GM12878 (cell line): ENCODE measurements at regions not wholly inside any gene's neighbourhood (a gene's known extent, or its start where the extent isn't known, plus 50 kb on each side); places are given as distances from the start of the nearest gene placed in this dataset.

Experiments
- ATAC-seq: fragments of 200-7000 bp; cut with Tn5 transposase; 3 replicates; pipeline ENCODE4 v1.9.1; 2020; ENCODE audit warnings: mild to moderate bottlenecking, moderate library complexity
- BruUV-seq: library from RNA; stranded (reverse); fragments of 400-500 nt; replicated peaks from 2 replicates; lab custom pipeline; 2021; lab: Mats Ljungman, UMichigan
- CTCF ChIA-PET: fragments of 300-600 bp; sonication (Branson Sonifier 250); formaldehyde crosslinking; extraction: SDS; loops from one replicate; lab custom pipeline; 2021; ENCODE audit warnings: inconsistent platforms; lab: Yijun Ruan, JAX
- POLR2A ChIA-PET: fragments of 350-600 bp; formaldehyde crosslinking; extraction: SDS; loops from one replicate; lab custom pipeline; 2021; ENCODE audit warnings: inconsistent platforms; lab: Charles Lee
- RAD21 ChIA-PET: fragments of 300-600 bp; sonication (Branson Sonifier 250); formaldehyde crosslinking; loops from one replicate; lab custom pipeline; 2023; ENCODE audit warnings: antibody characterized with exemption; ENCODE audit not compliant: unreplicated experiment; lab: Charles Lee
- SMC1A ChIA-PET: fragments of 300-600 bp; sonication (Branson Sonifier 250); formaldehyde crosslinking; loops from one replicate; lab custom pipeline; 2023; ENCODE audit not compliant: unreplicated experiment, uncharacterized antibody; lab: Charles Lee
- DNase-seq: peaks from one replicate; pipeline ENCODE4 v3.0.0-alpha.2; 2011; ENCODE audit warnings: low read depth, low spot score
- FAIRE-seq: peaks from 3 replicates; lab custom pipeline; 2011; peaks lifted over from hg19 to GRCh38; lab: Jason Lieb, UNC
- H2AFZ ChIP-seq: 2 replicates; pipeline ENCODE4 v1.6.0; 2011; ENCODE audit warnings: low read depth, low read length, control low read depth; ENCODE audit not compliant: control insufficient read depth
- H3K27ac ChIP-seq: 2 replicates; pipeline ENCODE4 v1.5.1; 2011; ENCODE audit warnings: control low read depth; ENCODE audit not compliant: control insufficient read depth, insufficient read depth
- H3K27me3 ChIP-seq, 2 experiments: replicated peaks in 1 of 2; 2 replicates each; pipeline versions ENCODE4 v1.6.0 to v1.6.1; 2011; ENCODE audit warnings: low read length in 1 of 2; ENCODE audit not compliant: control insufficient read depth in 2 of 2, insufficient read depth in 2 of 2
- H3K36me3 ChIP-seq, 2 experiments: 2 replicates each; pipeline ENCODE4 v1.5.1; 2011; ENCODE audit warnings: low read length in 1 of 2; ENCODE audit not compliant: control insufficient read depth in 2 of 2, insufficient read depth in 2 of 2
- H3K4me1 ChIP-seq: 2 replicates; pipeline ENCODE4 v1.6.1; 2011; ENCODE audit warnings: mild to moderate bottlenecking, low read length, moderate library complexity, mixed read lengths; ENCODE audit not compliant: control insufficient read depth, insufficient read depth
- H3K4me2 ChIP-seq: 2 replicates; pipeline ENCODE4 v1.6.0; 2011; ENCODE audit warnings: control low read depth; ENCODE audit not compliant: control insufficient read depth, insufficient read depth
- H3K4me3 ChIP-seq: fragments of 200-600 bp; sonication (generic); 2 replicates; pipeline ENCODE4 v1.5.1; 2016
- H3K79me2 ChIP-seq: 2 replicates; pipeline ENCODE4 v1.6.0; 2011; ENCODE audit warnings: low read length; ENCODE audit not compliant: control insufficient read depth, insufficient read depth
- H3K9ac ChIP-seq: 2 replicates; pipeline ENCODE4 v1.8.0; 2011; ENCODE audit warnings: low read length, control low read depth, mixed read lengths; ENCODE audit not compliant: control insufficient read depth, insufficient read depth
- H3K9me3 ChIP-seq: replicated peaks from 3 replicates; pipeline ENCODE4 v1.5.1; 2011; ENCODE audit warnings: mild to moderate bottlenecking, low read length; ENCODE audit not compliant: control insufficient read depth, insufficient read depth
- H4K20me1 ChIP-seq: 2 replicates; pipeline ENCODE4 v1.6.0; 2011; ENCODE audit not compliant: control insufficient read depth, insufficient read depth
- ATF7 ChIP-seq: fragments of 450-650 bp; IDR thresholded peaks from 2 replicates; pipeline ENCODE4 v1.6.1; 2016; ENCODE audit warnings: low read depth, mild to moderate bottlenecking
- BCL11A ChIP-seq: IDR thresholded peaks from 2 replicates; pipeline ENCODE4 v1.6.1; 2011; ENCODE audit warnings: low read depth, low read length
- BHLHE40 ChIP-seq, 2 experiments: fragments of 450-650 bp in 1 of 2; IDR thresholded peaks; 2 replicates each; pipeline ENCODE4 v1.6.1; 2011 to 2017; ENCODE audit warnings: low read depth in 2 of 2, borderline replicate concordance in 1 of 2, improper control_type of control experiment in 1 of 2, low read length in 1 of 2, mild to moderate bottlenecking in 1 of 2
- BRCA1 ChIP-seq: IDR thresholded peaks from 2 replicates; pipeline ENCODE4 v1.6.1; 2011; ENCODE audit warnings: low read depth, low read length, improper control_type of control experiment
- DPF2 ChIP-seq: fragments of 450-650 bp; IDR thresholded peaks from 2 replicates; pipeline ENCODE4 v1.6.1; 2017; ENCODE audit warnings: mild to moderate bottlenecking
- ETV6 ChIP-seq, 2 experiments: fragments of 450-650 bp in 1 of 2; IDR thresholded peaks in 1 of 2; conservative IDR thresholded peaks in 1 of 2; 2 replicates each; pipeline ENCODE4 v1.6.1; 2014; ENCODE audit warnings: antibody characterized with exemption in 1 of 2, borderline replicate concordance in 1 of 2, low read depth in 1 of 2, mild to moderate bottlenecking in 1 of 2, moderate library complexity in 1 of 2
- GABPA ChIP-seq: IDR thresholded peaks from 2 replicates; pipeline ENCODE4 v1.6.1; 2014; ENCODE audit warnings: antibody characterized with exemption, low read depth, mild to moderate bottlenecking, inconsistent platforms
- MEF2B ChIP-seq: fragments of 450-650 bp; IDR thresholded peaks from 2 replicates; pipeline ENCODE4 v1.6.1; 2018; ENCODE audit warnings: mild to moderate bottlenecking, moderate library complexity; ENCODE audit not compliant: partially characterized antibody, poor library complexity, severe bottlenecking
- MTA3 ChIP-seq: IDR thresholded peaks from 2 replicates; pipeline ENCODE4 v1.6.1; 2012; ENCODE audit warnings: low read length, inconsistent platforms, borderline replicate concordance
- NRF1 ChIP-seq: conservative IDR thresholded peaks from 2 replicates; pipeline ENCODE4 v1.6.1; 2011; ENCODE audit warnings: mild to moderate bottlenecking, low read depth, low read length, improper control_type of control experiment
- POU2F2 ChIP-seq: IDR thresholded peaks from 3 replicates; pipeline ENCODE4 v1.6.1; 2011; ENCODE audit warnings: low read depth, mild to moderate bottlenecking, low read length, borderline replicate concordance
- RFX5 ChIP-seq: IDR thresholded peaks from 2 replicates; pipeline ENCODE4 v1.6.1; 2011; ENCODE audit warnings: low read depth, low read length, improper control_type of control experiment
- SREBF1 ChIP-seq: IDR thresholded peaks from 2 replicates; pipeline ENCODE4 v1.6.1; 2012; ENCODE audit warnings: mild to moderate bottlenecking, low read length
- WGBS: methylation state at CpG from one replicate; pipeline ENCODE4 v1.1.6; 2016; ENCODE audit warnings: low lambda C conversion rate; ENCODE audit not compliant: insufficient replicate concordance, insufficient coverage; ENCODE audit errors: missing lambda C conversion rate; 5-methylcytosine and 5-hydroxymethylcytosine counted together
- in situ Hi-C: fragments of 300-500 bp; cut with MboI; formaldehyde crosslinking; loops from 9 replicates; pipeline ENCODE4 v1.14.3; 2018; ENCODE audit warnings: mixed read lengths
- intact Hi-C: fragments of 100-400 bp; cut with micrococcal nuclease; formaldehyde crosslinking; loops from one replicate; pipeline ENCODE4 v1.14.2; 2022; ENCODE audit not compliant: unreplicated experiment
- TF ChIP-seq, protein P1 (sequence below): IDR thresholded peaks from 2 replicates; pipeline ENCODE4 v1.6.1; 2011; ENCODE audit warnings: mild to moderate bottlenecking, low read depth, low read length, moderate library complexity; ENCODE audit not compliant: insufficient replicate concordance
- TF ChIP-seq, protein P2 (sequence below): IDR thresholded peaks from 2 replicates; pipeline ENCODE4 v1.6.1; 2012; ENCODE audit warnings: low read depth, low read length, improper control_type of control experiment
- TF ChIP-seq, protein P3 (sequence below): fragments of 150-350 bp; IDR thresholded peaks from 2 replicates; pipeline ENCODE4 v1.6.1; 2016; ENCODE audit warnings: low read depth, low read length

- TF ChIP-seq MEF2B (no peak), BHLHE40 (IDR thresholded peaks at IDR 0.05; ENCODE audit: borderline replicate concordance in 1 of 2, low read depth in 2 of 2, low read length in 1 of 2) (no peak), NRF1 (no peak), ATF7 (no peak), RFX5 (no peak), SREBF1 (no peak), POU2F2 (no peak), MTA3 (no peak), ETV6 (conservative IDR thresholded peaks at IDR 0.05 in 1 of 2, IDR thresholded peaks at IDR 0.05 in 1 of 2; ENCODE audit: borderline replicate concordance in 1 of 2, low read depth in 1 of 2) (no peak), GABPA (no peak)
- TF ChIP-seq, protein P1, sequence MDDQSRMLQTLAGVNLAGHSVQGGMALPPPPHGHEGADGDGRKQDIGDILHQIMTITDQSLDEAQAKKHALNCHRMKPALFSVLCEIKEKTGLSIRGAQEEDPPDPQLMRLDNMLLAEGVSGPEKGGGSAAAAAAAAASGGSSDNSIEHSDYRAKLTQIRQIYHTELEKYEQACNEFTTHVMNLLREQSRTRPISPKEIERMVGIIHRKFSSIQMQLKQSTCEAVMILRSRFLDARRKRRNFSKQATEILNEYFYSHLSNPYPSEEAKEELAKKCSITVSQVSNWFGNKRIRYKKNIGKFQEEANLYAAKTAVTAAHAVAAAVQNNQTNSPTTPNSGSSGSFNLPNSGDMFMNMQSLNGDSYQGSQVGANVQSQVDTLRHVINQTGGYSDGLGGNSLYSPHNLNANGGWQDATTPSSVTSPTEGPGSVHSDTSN, result no peak
- TF ChIP-seq, all 136 proteins: peak for 0
These were observed 113.4 kb downstream of the FAM50B start (continued) for GRCh38 chr6:3962291-3963280.

DNA sequence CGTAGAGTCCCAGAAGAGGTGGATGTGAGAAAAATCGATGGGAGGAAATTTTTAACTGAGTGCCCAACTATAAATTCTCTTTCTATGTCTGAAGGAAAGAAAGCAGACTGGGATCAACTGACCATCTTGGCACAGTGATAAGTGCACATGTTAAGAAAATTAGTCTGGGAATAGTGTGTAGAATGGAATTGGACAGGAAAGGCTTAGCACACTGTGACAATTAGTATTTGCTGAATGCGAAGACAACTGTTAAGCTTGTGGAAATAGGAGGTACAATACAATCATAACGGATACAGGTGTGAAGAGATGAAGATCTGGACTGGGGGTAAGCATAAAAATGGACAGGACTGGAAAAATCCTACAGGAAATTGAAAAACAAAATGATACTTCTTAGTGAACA, 114.3 kb downstream of the FAM50B start:
- Histone ChIP-seq H3K36me3 (no peaks in the 10 kb centered on the region), H3K27ac (no peak overlapping the region), H3K4me3 (no peak overlapping the region), H3K4me1 (no peaks in the 10 kb centered on the region), H3K9ac (no peak overlapping the region), H3K9me3 (no peaks in the 10 kb centered on the region; the same call in 2 of the 3 replicates), H3K79me2 (no peaks in the 10 kb centered on the region), H4K20me1 (no peaks in the 10 kb centered on the region), H2AFZ (no peak overlapping the region), H3K4me2 (no peak overlapping the region), H3K27me3 (no peaks in the 10 kb centered on the region; a peak in 1 of 4 replicates)
- FAIRE-seq (no peak), DNase-seq (no peak), ATAC-seq (no peak)
- CTCF ChIA-PET, result no interaction called here
- POLR2A ChIA-PET, result no interaction called here
- RAD21 ChIA-PET, result no interaction called here
- WGBS, result 33% methylated on average over 4 of the region's 4 CpGs
- no TSS peak for BruUV-seq
- SMC1A ChIA-PET, result interaction anchor here (1.5 kb wide), 1 partner anchor 11 kb away, joined by 3 read pairs; no protein-coding TSS in a partner anchor
- intact Hi-C loops (no loop called here), in situ Hi-C loops (no loop called here)
- TF ChIP-seq BCL11A, result no peak
- TF ChIP-seq BRCA1, result no peak
- TF ChIP-seq, protein P2, sequence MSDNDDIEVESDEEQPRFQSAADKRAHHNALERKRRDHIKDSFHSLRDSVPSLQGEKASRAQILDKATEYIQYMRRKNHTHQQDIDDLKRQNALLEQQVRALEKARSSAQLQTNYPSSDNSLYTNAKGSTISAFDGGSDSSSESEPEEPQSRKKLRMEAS, result no peak
- no peak for TF ChIP-seq DPF2
- TF ChIP-seq, protein P3, sequence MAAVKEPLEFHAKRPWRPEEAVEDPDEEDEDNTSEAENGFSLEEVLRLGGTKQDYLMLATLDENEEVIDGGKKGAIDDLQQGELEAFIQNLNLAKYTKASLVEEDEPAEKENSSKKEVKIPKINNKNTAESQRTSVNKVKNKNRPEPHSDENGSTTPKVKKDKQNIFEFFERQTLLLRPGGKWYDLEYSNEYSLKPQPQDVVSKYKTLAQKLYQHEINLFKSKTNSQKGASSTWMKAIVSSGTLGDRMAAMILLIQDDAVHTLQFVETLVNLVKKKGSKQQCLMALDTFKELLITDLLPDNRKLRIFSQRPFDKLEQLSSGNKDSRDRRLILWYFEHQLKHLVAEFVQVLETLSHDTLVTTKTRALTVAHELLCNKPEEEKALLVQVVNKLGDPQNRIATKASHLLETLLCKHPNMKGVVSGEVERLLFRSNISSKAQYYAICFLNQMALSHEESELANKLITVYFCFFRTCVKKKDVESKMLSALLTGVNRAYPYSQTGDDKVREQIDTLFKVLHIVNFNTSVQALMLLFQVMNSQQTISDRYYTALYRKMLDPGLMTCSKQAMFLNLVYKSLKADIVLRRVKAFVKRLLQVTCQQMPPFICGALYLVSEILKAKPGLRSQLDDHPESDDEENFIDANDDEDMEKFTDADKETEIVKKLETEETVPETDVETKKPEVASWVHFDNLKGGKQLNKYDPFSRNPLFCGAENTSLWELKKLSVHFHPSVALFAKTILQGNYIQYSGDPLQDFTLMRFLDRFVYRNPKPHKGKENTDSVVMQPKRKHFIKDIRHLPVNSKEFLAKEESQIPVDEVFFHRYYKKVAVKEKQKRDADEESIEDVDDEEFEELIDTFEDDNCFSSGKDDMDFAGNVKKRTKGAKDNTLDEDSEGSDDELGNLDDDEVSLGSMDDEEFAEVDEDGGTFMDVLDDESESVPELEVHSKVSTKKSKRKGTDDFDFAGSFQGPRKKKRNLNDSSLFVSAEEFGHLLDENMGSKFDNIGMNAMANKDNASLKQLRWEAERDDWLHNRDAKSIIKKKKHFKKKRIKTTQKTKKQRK, result no peak
